Astrocyte (in vitro differentiated cells and primary cell): ENCODE measurements at regions not wholly inside any gene's neighbourhood (a gene's known extent, or its start where the extent isn't known, plus 50 kb on each side); places are given as distances from the start of the nearest gene placed in this dataset.
"Not testable (repeated sequence)": the region's sequence is repeated elsewhere in the genome, so short reads cannot be mapped to it uniquely, and the experiment has no call there.

ENCODE experiments used
- DNase-seq: peaks from one replicate; pipeline ENCODE4 v3.0.0-alpha.2; 2010; ENCODE audit warnings: low read depth
- FAIRE-seq: peaks from 2 replicates; lab custom pipeline; 2011; peaks lifted over from hg19 to GRCh38; lab: Jason Lieb, UNC
- H2AFZ ChIP-seq: 2 replicates; pipeline ENCODE4 v1.6.0; 2012; ENCODE audit warnings: low read depth, low read length, inconsistent platforms
- H3K27ac ChIP-seq: 2 replicates; pipeline ENCODE4 v1.5.1; 2011; ENCODE audit warnings: low read depth, low read length, inconsistent platforms
- H3K27me3 ChIP-seq: 2 replicates; pipeline ENCODE4 v1.6.0; 2011; ENCODE audit warnings: low read length, inconsistent platforms; ENCODE audit not compliant: insufficient read depth
- H3K36me3 ChIP-seq: 2 replicates; pipeline ENCODE4 v1.5.1; 2011; ENCODE audit warnings: low read length, inconsistent platforms; ENCODE audit not compliant: insufficient read depth
- H3K4me1 ChIP-seq: 2 replicates; pipeline ENCODE4 v1.5.1; 2011; ENCODE audit warnings: low read length, inconsistent platforms; ENCODE audit not compliant: insufficient read depth
- H3K4me2 ChIP-seq: 2 replicates; pipeline ENCODE4 v1.6.0; 2012; ENCODE audit warnings: low read length, inconsistent platforms
- H3K4me3 ChIP-seq: 2 replicates; pipeline ENCODE4 v1.5.1; 2011; ENCODE audit warnings: low read depth, mild to moderate bottlenecking, low read length, inconsistent platforms; ENCODE audit not compliant: insufficient read depth
- H3K79me2 ChIP-seq: 2 replicates; pipeline ENCODE4 v1.6.0; 2012; ENCODE audit warnings: mild to moderate bottlenecking, low read length, inconsistent platforms; ENCODE audit not compliant: insufficient read depth
- H3K9ac ChIP-seq: 2 replicates; pipeline ENCODE4 v1.6.0; 2012; ENCODE audit warnings: mild to moderate bottlenecking, low read length, inconsistent platforms
- H3K9me3 ChIP-seq: 2 replicates; pipeline ENCODE4 v1.5.1; 2012; ENCODE audit warnings: low read depth, mild to moderate bottlenecking, low read length, inconsistent platforms; ENCODE audit not compliant: insufficient read depth
- H4K20me1 ChIP-seq: 2 replicates; pipeline ENCODE4 v1.6.0; 2012; ENCODE audit warnings: low read length, inconsistent platforms; ENCODE audit not compliant: insufficient read depth
- H3K27ac Mint-ChIP-seq: one replicate; pipeline ENCODE4 v1.8.0; 2021; ENCODE audit warnings: mild to moderate bottlenecking, mixed read lengths; ENCODE audit not compliant: unreplicated experiment
- H3K27me3 Mint-ChIP-seq: one replicate; pipeline ENCODE4 v1.8.0; 2021; ENCODE audit warnings: low read depth, mixed read lengths; ENCODE audit not compliant: unreplicated experiment
- H3K36me3 Mint-ChIP-seq: one replicate; pipeline ENCODE4 v1.8.0; 2021; ENCODE audit warnings: low read depth, mixed read lengths; ENCODE audit not compliant: unreplicated experiment
- H3K4me1 Mint-ChIP-seq: one replicate; pipeline ENCODE4 v1.8.0; 2021; ENCODE audit warnings: low read depth, mixed read lengths; ENCODE audit not compliant: unreplicated experiment
- H3K4me3 Mint-ChIP-seq: one replicate; pipeline ENCODE4 v1.8.0; 2021; ENCODE audit warnings: mild to moderate bottlenecking, moderate library complexity, mixed read lengths; ENCODE audit not compliant: unreplicated experiment
- H3K9me3 Mint-ChIP-seq: one replicate; pipeline ENCODE4 v1.8.0; 2021; ENCODE audit warnings: mild to moderate bottlenecking, mixed read lengths; ENCODE audit not compliant: unreplicated experiment
- EZH2 ChIP-seq: IDR thresholded peaks from 2 replicates; pipeline ENCODE4 v1.6.1; 2012; ENCODE audit warnings: mild to moderate bottlenecking, low read length, inconsistent platforms; ENCODE audit not compliant: insufficient read depth
- TF ChIP-seq, protein P1 (sequence below): IDR thresholded peaks from 2 replicates; pipeline ENCODE4 v1.5.1; 2011; ENCODE audit warnings: low read depth, mild to moderate bottlenecking, inconsistent platforms, low read length, moderate library complexity; ENCODE audit not compliant: insufficient read depth

DNA sequence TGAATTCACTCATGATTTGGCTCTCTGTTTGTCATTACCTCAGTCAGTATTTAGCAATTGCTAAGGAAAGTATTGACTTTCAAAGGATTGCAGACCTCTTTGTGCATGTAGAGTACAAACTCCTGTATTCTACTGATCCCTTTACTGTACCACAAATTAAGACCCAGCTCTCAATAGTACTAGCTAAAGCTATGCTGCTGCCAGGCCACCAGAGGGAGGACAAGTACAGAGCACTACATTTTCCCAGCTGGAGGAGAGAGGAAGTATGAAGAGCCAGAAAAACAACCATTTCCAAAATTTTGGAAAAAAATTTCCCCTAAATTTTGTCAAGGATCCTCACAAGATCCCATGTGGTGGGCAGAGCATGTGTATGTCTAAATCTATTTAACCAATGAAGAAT, 175.0 kb upstream of the MTMR8 start:
- DNase-seq: no peak
- H3K4me1 Mint-ChIP-seq: peaks cover 2% of the 10 kb centered on the region
- Histone ChIP-seq H3K27me3 (no peaks in the 10 kb centered on the region), H3K4me3 (no peak overlapping the region), H4K20me1 (no peaks in the 10 kb centered on the region), H3K4me1 (no peaks in the 10 kb centered on the region), H2AFZ (no peak overlapping the region), H3K4me2 (no peak overlapping the region), H3K27ac (no peak overlapping the region), H3K9ac (no peak overlapping the region), H3K9me3 (no peaks in the 10 kb centered on the region), H3K79me2 (no peaks in the 10 kb centered on the region), H3K36me3 (no peaks in the 10 kb centered on the region)
- FAIRE-seq: no peak
- H3K36me3 Mint-ChIP-seq: no peaks in the 10 kb centered on the region
- no peaks in the 10 kb centered on the region for H3K27me3 Mint-ChIP-seq
- H3K4me3 Mint-ChIP-seq: no peak overlapping the region
- no peak overlapping the region for H3K27ac Mint-ChIP-seq
- no peak for TF ChIP-seq EZH2
- TF ChIP-seq, protein P1, sequence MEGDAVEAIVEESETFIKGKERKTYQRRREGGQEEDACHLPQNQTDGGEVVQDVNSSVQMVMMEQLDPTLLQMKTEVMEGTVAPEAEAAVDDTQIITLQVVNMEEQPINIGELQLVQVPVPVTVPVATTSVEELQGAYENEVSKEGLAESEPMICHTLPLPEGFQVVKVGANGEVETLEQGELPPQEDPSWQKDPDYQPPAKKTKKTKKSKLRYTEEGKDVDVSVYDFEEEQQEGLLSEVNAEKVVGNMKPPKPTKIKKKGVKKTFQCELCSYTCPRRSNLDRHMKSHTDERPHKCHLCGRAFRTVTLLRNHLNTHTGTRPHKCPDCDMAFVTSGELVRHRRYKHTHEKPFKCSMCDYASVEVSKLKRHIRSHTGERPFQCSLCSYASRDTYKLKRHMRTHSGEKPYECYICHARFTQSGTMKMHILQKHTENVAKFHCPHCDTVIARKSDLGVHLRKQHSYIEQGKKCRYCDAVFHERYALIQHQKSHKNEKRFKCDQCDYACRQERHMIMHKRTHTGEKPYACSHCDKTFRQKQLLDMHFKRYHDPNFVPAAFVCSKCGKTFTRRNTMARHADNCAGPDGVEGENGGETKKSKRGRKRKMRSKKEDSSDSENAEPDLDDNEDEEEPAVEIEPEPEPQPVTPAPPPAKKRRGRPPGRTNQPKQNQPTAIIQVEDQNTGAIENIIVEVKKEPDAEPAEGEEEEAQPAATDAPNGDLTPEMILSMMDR: no peak
- H3K9me3 Mint-ChIP-seq: peaks cover 4% of the 10 kb centered on the region

DNA sequence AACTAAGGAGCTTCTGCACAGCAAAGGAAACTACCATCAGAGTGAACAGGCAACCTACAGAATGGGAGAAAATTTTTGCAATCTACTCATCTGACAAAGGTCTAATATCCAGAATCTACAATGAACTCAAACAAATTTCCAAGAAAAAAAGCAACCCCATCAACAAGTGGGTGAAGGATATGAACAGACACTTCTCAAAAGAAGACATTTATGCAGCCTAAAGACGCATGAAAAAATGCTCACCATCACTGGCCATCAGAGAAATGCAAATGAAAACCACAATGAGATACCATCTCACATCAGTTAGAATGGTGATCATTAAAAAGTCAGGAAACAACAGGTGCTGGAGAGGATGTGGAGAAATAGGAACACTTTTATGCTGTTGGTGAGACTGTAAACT, 170.1 kb upstream of the MTMR8 start:
- not testable (repeated sequence) for FAIRE-seq, H3K4me1 Mint-ChIP-seq, H3K27me3 Mint-ChIP-seq

DNA sequence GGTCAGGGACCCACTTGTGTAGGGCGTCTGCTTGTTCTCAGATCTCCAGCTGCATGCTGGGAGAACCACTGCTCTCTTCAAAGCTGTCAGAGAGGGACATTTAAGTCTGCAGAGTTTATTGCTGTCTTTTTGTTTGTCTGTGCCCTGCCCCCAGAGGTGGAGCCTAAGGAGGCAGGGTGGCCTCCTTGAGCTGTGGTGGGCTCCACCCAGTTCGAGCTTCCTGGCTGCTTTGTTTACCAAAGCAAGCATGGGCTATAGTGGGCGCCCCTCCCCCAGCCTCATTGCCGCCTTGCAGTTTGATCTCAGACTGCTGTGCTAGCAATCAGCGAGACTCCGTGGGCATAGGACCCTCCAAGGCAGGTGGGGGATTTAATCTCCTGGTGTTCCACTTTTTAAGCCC, 154.0 kb upstream of the MTMR8 start:
- not testable (repeated sequence) for H3K4me1 Mint-ChIP-seq, H3K4me3 Mint-ChIP-seq, FAIRE-seq

More for the DNA sequence above, 170.1 kb upstream of the MTMR8 start:
- not testable (repeated sequence) for H3K9me3 Mint-ChIP-seq, H3K9ac ChIP-seq, H3K36me3 Mint-ChIP-seq, H3K36me3 ChIP-seq, H3K27ac ChIP-seq, H3K9me3 ChIP-seq, H3K4me3 ChIP-seq, H3K79me2 ChIP-seq, DNase-seq, H3K27ac Mint-ChIP-seq, H3K27me3 ChIP-seq, H3K4me3 Mint-ChIP-seq, H4K20me1 ChIP-seq, H3K4me2 ChIP-seq, H3K4me1 ChIP-seq, H2AFZ ChIP-seq

DNA sequence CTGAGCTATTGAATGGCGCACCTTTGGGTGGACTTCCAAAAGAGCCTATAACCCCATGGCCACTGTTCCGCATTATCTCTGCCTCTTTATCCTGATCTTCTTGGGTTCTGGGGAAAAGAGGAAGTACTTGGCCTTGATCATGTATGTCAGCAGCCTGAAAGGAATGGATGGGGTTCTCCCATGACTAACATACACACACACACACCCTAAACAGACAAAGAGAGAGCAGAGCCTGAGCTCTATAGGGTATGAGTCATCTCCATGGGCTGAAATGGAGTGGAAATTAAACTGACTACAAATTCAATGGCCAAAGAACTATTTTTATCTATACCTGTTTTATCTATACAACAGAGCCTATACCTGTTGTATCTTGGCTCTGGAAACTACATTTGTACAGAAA, 141.5 kb upstream of the MTMR8 start:
- H3K9ac ChIP-seq: no peak overlapping the region
- H3K4me1 ChIP-seq: no peaks in the 10 kb centered on the region
- no peaks in the 10 kb centered on the region for H3K36me3 ChIP-seq
- H3K79me2 ChIP-seq: no peaks in the 10 kb centered on the region
- H3K4me3 Mint-ChIP-seq: no peak overlapping the region
- H4K20me1 ChIP-seq: no peaks in the 10 kb centered on the region
- H3K4me3 ChIP-seq: no peak overlapping the region
- no peaks in the 10 kb centered on the region for H3K27me3 Mint-ChIP-seq
- H3K27me3 ChIP-seq: no peaks in the 10 kb centered on the region
- no peak overlapping the region for H3K4me2 ChIP-seq
- FAIRE-seq: no peak
- no peak overlapping the region for H2AFZ ChIP-seq
- TF ChIP-seq, protein P1: no peak
- no peak for TF ChIP-seq EZH2
- H3K9me3 ChIP-seq: no peaks in the 10 kb centered on the region
- H3K27ac Mint-ChIP-seq: no peak overlapping the region
- H3K27ac ChIP-seq: no peak overlapping the region
- no peaks in the 10 kb centered on the region for H3K36me3 Mint-ChIP-seq
- peaks cover 3% of the 10 kb centered on the region for H3K4me1 Mint-ChIP-seq
- DNase-seq: no peak
- H3K9me3 Mint-ChIP-seq: no peaks in the 10 kb centered on the region

More for the DNA sequence above, 154.0 kb upstream of the MTMR8 start:
- not testable (repeated sequence) for H3K9me3 Mint-ChIP-seq, H2AFZ ChIP-seq, H3K4me2 ChIP-seq, H3K9me3 ChIP-seq, H4K20me1 ChIP-seq, H3K27me3 Mint-ChIP-seq, H3K36me3 Mint-ChIP-seq, H3K27ac Mint-ChIP-seq, H3K27ac ChIP-seq, H3K4me1 ChIP-seq, DNase-seq, H3K9ac ChIP-seq, H3K79me2 ChIP-seq, H3K27me3 ChIP-seq, H3K36me3 ChIP-seq, H3K4me3 ChIP-seq
